GM21723 (cell line): ENCODE measurements at regions not wholly inside any gene's neighbourhood (a gene's known extent, or its start where the extent isn't known, plus 50 kb on each side); places are given as distances from the start of the nearest gene placed in this dataset.

Source experiments
- ATAC-seq: cut with Tn5 transposase; IDR thresholded peaks from one replicate; pipeline ENCODE4 v1.9.1; 2021; ENCODE audit warnings: mild to moderate bottlenecking, moderate library complexity; ENCODE audit not compliant: unreplicated experiment

GRCh38 chr2:19300961-19301360, 57.5 kb downstream of the OSR1 start:
- ATAC-seq = no peak

- no peak for ATAC-seq
Measured at GRCh38 chr2:19299522-19299921, 58.9 kb downstream of the OSR1 start.

GRCh38 chr2:19299032-19299431, 59.4 kb downstream of the OSR1 start:
- ATAC-seq = no peak

- ATAC-seq = no peak
Measured at GRCh38 chr2:19297716-19298115, 60.7 kb downstream of the OSR1 start.

GRCh38 chr2:19295998-19296502, 62.4 kb downstream of the OSR1 start:
- no peak for ATAC-seq

GRCh38 chr2:19292007-19292406, 66.4 kb downstream of the OSR1 start:
- no peak for ATAC-seq

GRCh38 chr2:19288291-19288690, 70.1 kb downstream of the OSR1 start:
- ATAC-seq = no peak

GRCh38 chr2:19287324-19287723, 71.1 kb downstream of the OSR1 start:
- ATAC-seq = no peak

GRCh38 chr2:19282305-19282704, 76.1 kb downstream of the OSR1 start:
- no peak for ATAC-seq

GRCh38 chr2:19274439-19274838, 84.0 kb downstream of the OSR1 start:
- ATAC-seq = no peak

- ATAC-seq = no peak
Measured at GRCh38 chr2:19272941-19273470, 85.4 kb downstream of the OSR1 start.

- no peak for ATAC-seq
Measured at GRCh38 chr2:19272039-19272438, 86.4 kb downstream of the OSR1 start.

- ATAC-seq = no peak
Measured at GRCh38 chr2:19264852-19265251, 93.6 kb downstream of the OSR1 start.

- no peak for ATAC-seq
Measured at GRCh38 chr2:19262150-19262549, 96.3 kb downstream of the OSR1 start.

- ATAC-seq = no peak
Measured at GRCh38 chr2:19261061-19261460, 97.4 kb downstream of the OSR1 start.

- no peak for ATAC-seq
Measured at GRCh38 chr2:19256121-19256601, 102.3 kb downstream of the OSR1 start.

- no peak for ATAC-seq
Measured at GRCh38 chr2:19255481-19255880, 102.9 kb downstream of the OSR1 start.

- no peak for ATAC-seq
Measured at GRCh38 chr2:19251554-19251953, 106.9 kb downstream of the OSR1 start.

- ATAC-seq = no peak
Measured at GRCh38 chr2:19250906-19251305, 107.5 kb downstream of the OSR1 start.

GRCh38 chr2:19247186-19247585, 111.2 kb downstream of the OSR1 start:
- no peak for ATAC-seq

- no peak for ATAC-seq
Measured at GRCh38 chr2:19246496-19246895, 111.9 kb downstream of the OSR1 start.

GRCh38 chr2:19244460-19245363, 113.7 kb downstream of the OSR1 start:
- no peak for ATAC-seq
